Loucy (cell line): ENCODE measurements at regions not wholly inside any gene's neighbourhood (a gene's known extent, or its start where the extent isn't known, plus 50 kb on each side); places are given as distances from the start of the nearest gene placed in this dataset.

Experiments
- H2AFZ ChIP-seq: fragments of 200-600 bp; sonication (generic); 2 replicates; pipeline ENCODE4 v1.6.0; 2016; ENCODE audit warnings: antibody characterized with exemption, mild to moderate bottlenecking, low read length, moderate library complexity
- H3F3A ChIP-seq: fragments of 200-600 bp; 2 replicates; pipeline ENCODE4 v1.6.0; 2016; ENCODE audit warnings: antibody characterized with exemption, low read depth, mild to moderate bottlenecking
- H3K27me3 ChIP-seq: fragments of 200-600 bp; sonication (generic); 2 replicates; pipeline ENCODE4 v1.6.1; 2014; ENCODE audit warnings: low read length, mild to moderate bottlenecking; ENCODE audit not compliant: insufficient read depth, poor library complexity, severe bottlenecking
- H3K36me3 ChIP-seq: fragments of 200-600 bp; sonication (generic); 2 replicates; pipeline ENCODE4 v1.6.1; 2016; ENCODE audit warnings: low read length; ENCODE audit not compliant: insufficient read depth
- H3K4me1 ChIP-seq: fragments of 200-600 bp; sonication (generic); 2 replicates; pipeline ENCODE4 v1.5.1; 2014; ENCODE audit warnings: low read length, mild to moderate bottlenecking; ENCODE audit not compliant: insufficient read depth, poor library complexity, severe bottlenecking
- H3K4me2 ChIP-seq: fragments of 200-600 bp; sonication (generic); 2 replicates; pipeline ENCODE4 v1.6.0; 2014; ENCODE audit warnings: antibody characterized with exemption, low read length, low read depth, mild to moderate bottlenecking; ENCODE audit not compliant: poor library complexity, severe bottlenecking
- H3K4me3 ChIP-seq: fragments of 200-600 bp; sonication (generic); 2 replicates; pipeline ENCODE4 v1.5.1; 2014; ENCODE audit warnings: low read length, mild to moderate bottlenecking, mixed read lengths; ENCODE audit not compliant: poor library complexity, severe bottlenecking
- H3K79me2 ChIP-seq: fragments of 200-600 bp; sonication (generic); 2 replicates; pipeline ENCODE4 v1.6.1; 2014; ENCODE audit warnings: low read length; ENCODE audit not compliant: insufficient read depth
- H3K9ac ChIP-seq: fragments of 200-600 bp; sonication (generic); 2 replicates; pipeline ENCODE4 v1.6.0; 2014; ENCODE audit warnings: mild to moderate bottlenecking, low read depth, low read length, moderate library complexity; ENCODE audit not compliant: poor library complexity, severe bottlenecking
- H3K9me2 ChIP-seq: fragments of 200-600 bp; sonication (generic); replicated peaks from 2 replicates; pipeline ENCODE4 v1.6.1; 2016; ENCODE audit warnings: low read depth, low read length, mixed read lengths
- H3K9me3 ChIP-seq: fragments of 200-600 bp; sonication (generic); 2 replicates; pipeline ENCODE4 v1.6.1; 2014; ENCODE audit warnings: mild to moderate bottlenecking, antibody characterized with exemption, low read length, low read depth; ENCODE audit not compliant: insufficient read depth
- H4K20me1 ChIP-seq: fragments of 200-600 bp; sonication (generic); 2 replicates; pipeline ENCODE4 v1.6.0; 2014; ENCODE audit warnings: antibody characterized with exemption, low read length, mild to moderate bottlenecking; ENCODE audit not compliant: insufficient read depth, poor library complexity, severe bottlenecking
- CTCF ChIP-seq: fragments of 200-600 bp; sonication (generic); conservative IDR thresholded peaks from 2 replicates; pipeline ENCODE4 v1.5.1; 2014; ENCODE audit warnings: mild to moderate bottlenecking, antibody characterized with exemption, low read length
- EZH2phosphoT487 ChIP-seq: fragments of 200-600 bp; IDR thresholded peaks from 2 replicates; pipeline ENCODE4 v1.6.1; 2018; ENCODE audit warnings: antibody characterized with exemption, mild to moderate bottlenecking, moderate library complexity, borderline replicate concordance

- H3K4me2 ChIP-seq = no peak overlapping the region
- no peaks in the 10 kb centered on the region for H3K9me2 ChIP-seq
- no peak overlapping the region for H2AFZ ChIP-seq
- no peaks in the 10 kb centered on the region for H3F3A ChIP-seq
- no peaks in the 10 kb centered on the region for H3K4me1 ChIP-seq
- H3K27me3 ChIP-seq = no peaks in the 10 kb centered on the region
- no peaks in the 10 kb centered on the region for H4K20me1 ChIP-seq
- no peak overlapping the region for H3K9ac ChIP-seq
- TF ChIP-seq EZH2phosphoT487 = no peak
- TF ChIP-seq CTCF = no peak
- H3K36me3 ChIP-seq = no peaks in the 10 kb centered on the region
- H3K4me3 ChIP-seq = no peak overlapping the region
- H3K9me3 ChIP-seq = no peaks in the 10 kb centered on the region
- H3K79me2 ChIP-seq = no peaks in the 10 kb centered on the region
These were observed 291.0 kb downstream of the PLOD2 start for GRCh38 chr3:145869958-145870357.

GRCh38 chr3:145882436-145882835, 278.5 kb downstream of the PLOD2 start:
- Histone ChIP-seq H3F3A (no peaks in the 10 kb centered on the region), H3K9me2 (no peaks in the 10 kb centered on the region), H3K36me3 (no peaks in the 10 kb centered on the region)

GRCh38 chr3:145889730-145890129, 271.3 kb downstream of the PLOD2 start:
- H3K79me2 ChIP-seq = no peaks in the 10 kb centered on the region
- TF ChIP-seq EZH2phosphoT487 = no peak
- TF ChIP-seq CTCF = no peak
- no peak overlapping the region for H3K9ac ChIP-seq
- H2AFZ ChIP-seq = no peak overlapping the region
- H4K20me1 ChIP-seq = no peaks in the 10 kb centered on the region
- H3K9me3 ChIP-seq = no peaks in the 10 kb centered on the region
- no peak overlapping the region for H3K4me3 ChIP-seq
- no peaks in the 10 kb centered on the region for H3K4me1 ChIP-seq
- H3K27me3 ChIP-seq = no peaks in the 10 kb centered on the region
- no peaks in the 10 kb centered on the region for H3K36me3 ChIP-seq
- no peak overlapping the region for H3K4me2 ChIP-seq
- H3F3A ChIP-seq = no peaks in the 10 kb centered on the region
- H3K9me2 ChIP-seq = no peaks in the 10 kb centered on the region

More at GRCh38 chr3:145882436-145882835, 278.5 kb downstream of the PLOD2 start:
- no peak overlapping the region for H2AFZ ChIP-seq
- no peak overlapping the region for H3K9ac ChIP-seq
- H3K4me1 ChIP-seq = no peaks in the 10 kb centered on the region
- H3K4me2 ChIP-seq = no peak overlapping the region
- no peaks in the 10 kb centered on the region for H4K20me1 ChIP-seq
- no peaks in the 10 kb centered on the region for H3K79me2 ChIP-seq
- no peaks in the 10 kb centered on the region for H3K27me3 ChIP-seq
- H3K4me3 ChIP-seq = no peak overlapping the region
- TF ChIP-seq CTCF = no peak
- no peak for TF ChIP-seq EZH2phosphoT487
- H3K9me3 ChIP-seq = no peaks in the 10 kb centered on the region
